Astrocyte (in vitro differentiated cells and primary cell): ENCODE measurements at regions not wholly inside any gene's neighbourhood (a gene's known extent, or its start where the extent isn't known, plus 50 kb on each side); places are given as distances from the start of the nearest gene placed in this dataset.

ENCODE experiments used
- DNase-seq: peaks from one replicate; pipeline ENCODE4 v3.0.0-alpha.2; 2010; ENCODE audit warnings: low read depth
- FAIRE-seq: peaks from 2 replicates; lab custom pipeline; 2011; peaks lifted over from hg19 to GRCh38; lab: Jason Lieb, UNC
- H2AFZ ChIP-seq: 2 replicates; pipeline ENCODE4 v1.6.0; 2012; ENCODE audit warnings: low read depth, low read length, inconsistent platforms
- H3K27ac ChIP-seq: 2 replicates; pipeline ENCODE4 v1.5.1; 2011; ENCODE audit warnings: low read depth, low read length, inconsistent platforms
- H3K27me3 ChIP-seq: 2 replicates; pipeline ENCODE4 v1.6.0; 2011; ENCODE audit warnings: low read length, inconsistent platforms; ENCODE audit not compliant: insufficient read depth
- H3K36me3 ChIP-seq: 2 replicates; pipeline ENCODE4 v1.5.1; 2011; ENCODE audit warnings: low read length, inconsistent platforms; ENCODE audit not compliant: insufficient read depth
- H3K4me1 ChIP-seq: 2 replicates; pipeline ENCODE4 v1.5.1; 2011; ENCODE audit warnings: low read length, inconsistent platforms; ENCODE audit not compliant: insufficient read depth
- H3K4me2 ChIP-seq: 2 replicates; pipeline ENCODE4 v1.6.0; 2012; ENCODE audit warnings: low read length, inconsistent platforms
- H3K4me3 ChIP-seq: 2 replicates; pipeline ENCODE4 v1.5.1; 2011; ENCODE audit warnings: low read depth, mild to moderate bottlenecking, low read length, inconsistent platforms; ENCODE audit not compliant: insufficient read depth
- H3K79me2 ChIP-seq: 2 replicates; pipeline ENCODE4 v1.6.0; 2012; ENCODE audit warnings: mild to moderate bottlenecking, low read length, inconsistent platforms; ENCODE audit not compliant: insufficient read depth
- H3K9ac ChIP-seq: 2 replicates; pipeline ENCODE4 v1.6.0; 2012; ENCODE audit warnings: mild to moderate bottlenecking, low read length, inconsistent platforms
- H3K9me3 ChIP-seq: 2 replicates; pipeline ENCODE4 v1.5.1; 2012; ENCODE audit warnings: low read depth, mild to moderate bottlenecking, low read length, inconsistent platforms; ENCODE audit not compliant: insufficient read depth
- H4K20me1 ChIP-seq: 2 replicates; pipeline ENCODE4 v1.6.0; 2012; ENCODE audit warnings: low read length, inconsistent platforms; ENCODE audit not compliant: insufficient read depth
- H3K27ac Mint-ChIP-seq: one replicate; pipeline ENCODE4 v1.8.0; 2021; ENCODE audit warnings: mild to moderate bottlenecking, mixed read lengths; ENCODE audit not compliant: unreplicated experiment
- H3K27me3 Mint-ChIP-seq: one replicate; pipeline ENCODE4 v1.8.0; 2021; ENCODE audit warnings: low read depth, mixed read lengths; ENCODE audit not compliant: unreplicated experiment
- H3K36me3 Mint-ChIP-seq: one replicate; pipeline ENCODE4 v1.8.0; 2021; ENCODE audit warnings: low read depth, mixed read lengths; ENCODE audit not compliant: unreplicated experiment
- H3K4me1 Mint-ChIP-seq: one replicate; pipeline ENCODE4 v1.8.0; 2021; ENCODE audit warnings: low read depth, mixed read lengths; ENCODE audit not compliant: unreplicated experiment
- H3K4me3 Mint-ChIP-seq: one replicate; pipeline ENCODE4 v1.8.0; 2021; ENCODE audit warnings: mild to moderate bottlenecking, moderate library complexity, mixed read lengths; ENCODE audit not compliant: unreplicated experiment
- H3K9me3 Mint-ChIP-seq: one replicate; pipeline ENCODE4 v1.8.0; 2021; ENCODE audit warnings: mild to moderate bottlenecking, mixed read lengths; ENCODE audit not compliant: unreplicated experiment
- EZH2 ChIP-seq: IDR thresholded peaks from 2 replicates; pipeline ENCODE4 v1.6.1; 2012; ENCODE audit warnings: mild to moderate bottlenecking, low read length, inconsistent platforms; ENCODE audit not compliant: insufficient read depth
- TF ChIP-seq, protein P1 (sequence below): IDR thresholded peaks from 2 replicates; pipeline ENCODE4 v1.5.1; 2011; ENCODE audit warnings: low read depth, mild to moderate bottlenecking, inconsistent platforms, low read length, moderate library complexity; ENCODE audit not compliant: insufficient read depth

DNA sequence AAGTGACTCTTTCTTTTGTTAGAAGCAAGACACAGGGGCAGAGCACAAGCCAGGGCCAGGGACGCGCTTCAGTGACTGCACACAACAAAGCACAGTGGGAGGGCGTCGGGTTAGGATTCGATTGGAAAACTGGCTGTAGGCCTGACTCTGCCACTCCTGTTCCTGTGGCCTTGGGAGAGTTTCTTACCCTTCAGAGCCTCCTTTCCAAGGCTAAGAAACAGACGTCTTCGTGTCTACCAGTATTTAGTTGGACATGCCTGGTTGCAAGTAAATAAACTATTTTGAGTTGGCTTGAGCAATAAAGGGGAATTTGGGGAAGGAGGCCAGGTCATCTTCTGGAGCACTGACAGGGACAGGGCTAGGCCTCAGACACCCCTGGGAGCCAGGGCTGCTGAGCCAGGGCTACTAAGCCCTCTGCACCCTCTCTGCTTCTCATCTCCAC is 549.1 kb downstream of the INSC start:
- H3K27ac ChIP-seq = no peak overlapping the region
- H3K36me3 ChIP-seq = no peaks in the 10 kb centered on the region
- Mint-ChIP-seq H3K27ac (peak overlapping the region; percentile 45), H3K27me3 (no peaks in the 10 kb centered on the region), H3K9me3 (peaks cover 6% of the 10 kb centered on the region), H3K36me3 (no peaks in the 10 kb centered on the region), H3K4me1 (peaks cover 12% of the 10 kb centered on the region), H3K4me3 (no peak overlapping the region)
- H3K79me2 ChIP-seq = no peaks in the 10 kb centered on the region
- no peak overlapping the region for H3K4me2 ChIP-seq
- TF ChIP-seq, protein P1, sequence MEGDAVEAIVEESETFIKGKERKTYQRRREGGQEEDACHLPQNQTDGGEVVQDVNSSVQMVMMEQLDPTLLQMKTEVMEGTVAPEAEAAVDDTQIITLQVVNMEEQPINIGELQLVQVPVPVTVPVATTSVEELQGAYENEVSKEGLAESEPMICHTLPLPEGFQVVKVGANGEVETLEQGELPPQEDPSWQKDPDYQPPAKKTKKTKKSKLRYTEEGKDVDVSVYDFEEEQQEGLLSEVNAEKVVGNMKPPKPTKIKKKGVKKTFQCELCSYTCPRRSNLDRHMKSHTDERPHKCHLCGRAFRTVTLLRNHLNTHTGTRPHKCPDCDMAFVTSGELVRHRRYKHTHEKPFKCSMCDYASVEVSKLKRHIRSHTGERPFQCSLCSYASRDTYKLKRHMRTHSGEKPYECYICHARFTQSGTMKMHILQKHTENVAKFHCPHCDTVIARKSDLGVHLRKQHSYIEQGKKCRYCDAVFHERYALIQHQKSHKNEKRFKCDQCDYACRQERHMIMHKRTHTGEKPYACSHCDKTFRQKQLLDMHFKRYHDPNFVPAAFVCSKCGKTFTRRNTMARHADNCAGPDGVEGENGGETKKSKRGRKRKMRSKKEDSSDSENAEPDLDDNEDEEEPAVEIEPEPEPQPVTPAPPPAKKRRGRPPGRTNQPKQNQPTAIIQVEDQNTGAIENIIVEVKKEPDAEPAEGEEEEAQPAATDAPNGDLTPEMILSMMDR = no peak
- TF ChIP-seq EZH2 = no peak
- H3K27me3 ChIP-seq = no peaks in the 10 kb centered on the region
- no peak for FAIRE-seq
- no peaks in the 10 kb centered on the region for H4K20me1 ChIP-seq
- H3K9ac ChIP-seq = no peak overlapping the region
- no peak overlapping the region for H3K4me3 ChIP-seq
- H3K4me1 ChIP-seq = peaks cover 12% of the 10 kb centered on the region
- no peak overlapping the region for H2AFZ ChIP-seq
- H3K9me3 ChIP-seq = no peaks in the 10 kb centered on the region
- no peak for DNase-seq

DNA sequence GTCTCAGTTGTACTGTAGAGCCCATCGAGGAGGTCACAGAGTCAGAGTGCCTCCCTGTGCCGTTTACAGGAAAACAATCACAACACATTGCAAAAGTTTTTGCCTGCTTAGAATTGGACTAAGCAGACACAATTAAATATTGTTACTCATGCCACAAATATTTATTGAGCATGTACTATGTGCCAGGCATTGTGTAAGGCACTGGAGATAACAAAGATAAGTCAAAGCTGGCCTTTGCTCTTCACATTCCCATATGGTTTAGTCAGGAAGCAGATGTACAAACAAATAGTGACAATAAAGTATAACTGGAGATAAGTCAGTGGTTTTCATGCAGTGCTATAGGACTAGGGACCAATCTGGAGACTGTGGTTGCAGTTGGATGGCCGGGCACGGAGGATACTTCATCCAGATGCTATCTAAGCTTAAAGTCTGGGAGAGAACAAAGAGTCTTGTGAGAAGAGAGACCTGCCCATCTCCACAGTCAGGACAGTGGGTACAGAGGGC is 550.7 kb downstream of the INSC start:
- no peak overlapping the region for H3K9ac ChIP-seq
- peak; percentile 85 for DNase-seq
- no peak overlapping the region for H3K27ac ChIP-seq

More for the DNA sequence above, 550.7 kb downstream of the INSC start:
- no peak overlapping the region for H2AFZ ChIP-seq
- no peaks in the 10 kb centered on the region for H3K9me3 ChIP-seq
- no peaks in the 10 kb centered on the region for H3K27me3 ChIP-seq
- Mint-ChIP-seq H3K36me3 (no peaks in the 10 kb centered on the region), H3K27ac (no peak overlapping the region), H3K4me3 (no peak overlapping the region), H3K9me3 (peaks cover 6% of the 10 kb centered on the region), H3K27me3 (no peaks in the 10 kb centered on the region), H3K4me1 (peaks cover 17% of the 10 kb centered on the region)
- H3K4me1 ChIP-seq = peaks cover 12% of the 10 kb centered on the region
- TF ChIP-seq, protein P1 = no peak
- no peak for TF ChIP-seq EZH2
- no peak overlapping the region for H3K4me3 ChIP-seq
- H3K4me2 ChIP-seq = no peak overlapping the region
- FAIRE-seq = no peak
- H4K20me1 ChIP-seq = no peaks in the 10 kb centered on the region
- H3K36me3 ChIP-seq = no peaks in the 10 kb centered on the region
- no peaks in the 10 kb centered on the region for H3K79me2 ChIP-seq
